ENCODE measurements at regions not wholly inside any gene's neighbourhood (a gene's known extent, or its start where the extent isn't known, plus 50 kb on each side); places are given as distances from the start of the nearest gene placed in this dataset.

DNA sequence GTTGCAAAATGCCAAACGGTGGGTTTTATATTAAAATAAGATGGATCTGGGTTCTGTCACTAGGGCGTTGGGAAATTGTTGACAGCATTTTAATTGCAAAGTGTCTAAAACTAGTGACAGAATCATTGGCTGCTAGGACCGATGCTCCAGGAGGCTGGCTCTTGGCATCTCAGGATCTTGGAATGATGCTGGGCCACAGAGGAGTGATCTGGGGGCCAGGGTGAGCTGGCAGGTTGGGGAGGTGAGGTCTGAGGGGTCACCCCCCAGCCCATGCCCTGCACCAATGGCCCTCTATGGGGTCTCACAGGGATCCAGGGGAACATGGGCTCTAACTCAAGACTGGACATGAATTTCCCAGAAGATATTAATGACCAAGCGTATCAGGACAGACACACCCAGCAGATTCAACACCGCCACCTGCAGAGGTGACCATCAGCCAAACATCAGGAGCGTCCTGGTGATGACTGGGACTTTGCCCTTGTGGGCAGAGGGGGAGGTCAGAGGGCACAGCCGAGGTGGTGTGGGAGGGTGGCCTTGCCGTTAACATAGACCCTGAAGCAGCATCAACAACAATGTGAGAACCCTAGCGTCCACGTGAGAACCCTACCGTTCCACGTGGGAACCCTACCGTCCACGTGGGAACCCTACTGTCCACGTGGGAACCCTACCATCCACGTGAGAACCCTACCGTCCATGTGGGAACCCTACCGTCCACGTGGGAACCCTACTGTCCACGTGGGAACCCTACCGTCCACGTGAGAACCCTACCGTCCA, 89.0 kb upstream of the PPP2R2D start:
- Histone ChIP-seq H3K36me3 (ENCODE audit: control insufficient read depth, insufficient read depth, low read length) (no peaks in the 10 kb centered on the region), H3K4me3 (ENCODE audit: low read depth, low read length) (no peak overlapping the region), H3K27me3 (ENCODE audit: control insufficient read depth, insufficient read depth, low read length) (no peaks in the 10 kb centered on the region)
- FAIRE-seq = no peak
- no peak for DNase-seq (ENCODE audit: low read depth)
- TF ChIP-seq, protein P1, sequence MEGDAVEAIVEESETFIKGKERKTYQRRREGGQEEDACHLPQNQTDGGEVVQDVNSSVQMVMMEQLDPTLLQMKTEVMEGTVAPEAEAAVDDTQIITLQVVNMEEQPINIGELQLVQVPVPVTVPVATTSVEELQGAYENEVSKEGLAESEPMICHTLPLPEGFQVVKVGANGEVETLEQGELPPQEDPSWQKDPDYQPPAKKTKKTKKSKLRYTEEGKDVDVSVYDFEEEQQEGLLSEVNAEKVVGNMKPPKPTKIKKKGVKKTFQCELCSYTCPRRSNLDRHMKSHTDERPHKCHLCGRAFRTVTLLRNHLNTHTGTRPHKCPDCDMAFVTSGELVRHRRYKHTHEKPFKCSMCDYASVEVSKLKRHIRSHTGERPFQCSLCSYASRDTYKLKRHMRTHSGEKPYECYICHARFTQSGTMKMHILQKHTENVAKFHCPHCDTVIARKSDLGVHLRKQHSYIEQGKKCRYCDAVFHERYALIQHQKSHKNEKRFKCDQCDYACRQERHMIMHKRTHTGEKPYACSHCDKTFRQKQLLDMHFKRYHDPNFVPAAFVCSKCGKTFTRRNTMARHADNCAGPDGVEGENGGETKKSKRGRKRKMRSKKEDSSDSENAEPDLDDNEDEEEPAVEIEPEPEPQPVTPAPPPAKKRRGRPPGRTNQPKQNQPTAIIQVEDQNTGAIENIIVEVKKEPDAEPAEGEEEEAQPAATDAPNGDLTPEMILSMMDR (IDR thresholded peaks at IDR 0.05; ENCODE audit: insufficient read depth, low read length, severe bottlenecking) = no peak

- FAIRE-seq = no peak
- TF ChIP-seq, protein P1 (IDR thresholded peaks at IDR 0.05; ENCODE audit: insufficient read depth, low read length, severe bottlenecking) = no peak
- H3K4me3 ChIP-seq (ENCODE audit: low read depth, low read length) = no peak overlapping the region
- DNase-seq (ENCODE audit: low read depth) = no peak
- no peaks in the 10 kb centered on the region for H3K27me3 ChIP-seq (ENCODE audit: control insufficient read depth, insufficient read depth, low read length)
- no peaks in the 10 kb centered on the region for H3K36me3 ChIP-seq (ENCODE audit: control insufficient read depth, insufficient read depth, low read length)
Measured at GRCh38 chr10:131812736-131813604, 87.8 kb upstream of the PPP2R2D start.

DNA sequence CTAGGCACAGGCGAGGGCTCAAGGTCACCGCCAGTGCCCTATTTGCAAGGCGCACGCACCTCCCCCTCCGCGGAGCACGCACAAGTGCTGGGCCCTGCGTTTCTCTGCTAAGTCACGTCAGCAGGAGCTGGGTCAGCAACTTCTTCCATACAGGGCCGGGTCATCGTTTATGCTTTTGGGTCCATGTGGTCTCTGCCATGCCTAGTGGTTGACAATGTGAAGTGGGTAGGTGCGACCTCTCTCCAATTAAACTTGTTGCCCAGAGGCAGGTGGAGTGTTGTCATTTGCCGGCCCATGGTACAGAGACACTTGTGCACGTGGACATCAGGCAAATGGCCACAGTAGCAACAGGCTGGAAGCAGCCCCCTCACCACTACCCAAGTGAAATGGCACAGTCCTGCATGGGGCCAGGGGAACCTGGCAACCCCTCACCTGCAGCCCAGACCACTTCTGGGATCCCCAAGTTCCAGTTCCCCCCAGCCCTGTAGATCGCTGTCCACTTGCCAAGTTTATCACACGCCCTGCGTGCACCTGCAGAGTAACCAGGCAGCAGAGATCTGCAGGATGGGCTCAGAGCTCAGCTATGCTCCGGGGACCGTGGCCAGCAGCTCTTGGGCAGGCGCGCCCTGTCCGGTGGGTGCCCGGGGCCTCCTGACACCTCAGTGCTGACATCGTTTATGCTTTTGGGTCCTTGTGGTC, 86.1 kb upstream of the PPP2R2D start:
- DNase-seq (ENCODE audit: low read depth) (no peak), FAIRE-seq (no peak)
- TF ChIP-seq, protein P1 (IDR thresholded peaks at IDR 0.05; ENCODE audit: insufficient read depth, low read length, severe bottlenecking) = no peak
- no peaks in the 10 kb centered on the region for H3K36me3 ChIP-seq (ENCODE audit: control insufficient read depth, insufficient read depth, low read length)
- no peak overlapping the region for H3K4me3 ChIP-seq (ENCODE audit: low read depth, low read length)
- H3K27me3 ChIP-seq (ENCODE audit: control insufficient read depth, insufficient read depth, low read length) = no peaks in the 10 kb centered on the region

DNA sequence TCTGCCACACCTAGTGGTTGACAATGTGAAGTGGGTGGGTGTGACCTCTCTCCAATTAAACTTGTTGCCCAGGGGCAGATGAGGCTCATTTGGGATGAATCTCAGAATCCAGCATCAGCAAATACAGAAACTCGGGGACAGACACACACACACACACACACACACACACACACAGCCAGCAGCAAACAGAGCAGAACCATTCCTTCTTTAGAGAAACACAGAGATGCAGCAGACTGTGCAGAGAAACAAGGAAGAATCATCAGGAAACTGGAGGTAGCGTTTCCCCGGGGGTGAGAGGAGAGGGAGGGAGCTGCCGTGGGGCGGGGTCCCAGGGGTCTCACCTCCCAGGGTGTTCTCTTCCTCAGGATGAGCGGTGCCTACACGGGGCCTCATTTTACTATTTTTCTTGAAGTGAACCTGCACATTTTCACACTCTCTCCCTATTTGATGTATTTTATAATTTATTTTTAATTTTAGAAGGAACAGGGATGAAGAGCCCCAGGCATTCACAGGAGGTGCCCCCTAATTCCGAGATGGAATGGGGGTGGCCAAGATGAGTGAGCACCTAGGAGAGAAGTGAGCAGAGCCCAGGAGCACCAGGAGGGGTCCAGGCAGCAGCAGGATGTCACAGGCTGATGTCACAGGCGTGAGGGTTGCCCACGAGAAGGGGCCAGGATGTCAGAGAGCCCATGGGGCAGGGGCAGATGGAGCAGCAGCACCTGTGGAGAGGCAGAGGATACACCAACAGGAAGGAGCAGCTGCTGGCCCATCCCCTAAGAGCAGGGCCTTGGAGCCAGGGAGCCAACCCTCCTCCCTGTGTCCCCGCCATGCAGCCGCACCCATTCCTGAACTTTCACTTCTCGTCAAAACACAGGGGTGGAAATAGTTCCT, 85.3 kb upstream of the PPP2R2D start:
- no peak for FAIRE-seq

More for the DNA sequence above, 85.3 kb upstream of the PPP2R2D start:
- Histone ChIP-seq H3K36me3 (ENCODE audit: control insufficient read depth, insufficient read depth, low read length) (no peaks in the 10 kb centered on the region), H3K4me3 (ENCODE audit: low read depth, low read length) (no peak overlapping the region), H3K27me3 (ENCODE audit: control insufficient read depth, insufficient read depth, low read length) (no peaks in the 10 kb centered on the region)
- DNase-seq (ENCODE audit: low read depth) = no peak
- TF ChIP-seq, protein P1 (IDR thresholded peaks at IDR 0.05; ENCODE audit: insufficient read depth, low read length, severe bottlenecking) = no peak

Measured in bronchial epithelial cell (primary cell).